H9 (cell line): ENCODE measurements at regions not wholly inside any gene's neighbourhood (a gene's known extent, or its start where the extent isn't known, plus 50 kb on each side); places are given as distances from the start of the nearest gene placed in this dataset.

Experiments
- DNase-seq: peaks from one replicate; pipeline ENCODE4 v3.0.0-alpha.2; 2017
- H2AFZ ChIP-seq: one replicate; pipeline ENCODE4 v1.6.1; 2013; ENCODE audit warnings: mild to moderate bottlenecking, low read length, control low read depth, moderate library complexity
- H2AK5ac ChIP-seq: 2 replicates; pipeline ENCODE4 v1.6.1; 2013; ENCODE audit warnings: low read length, control low read depth, mixed read lengths; ENCODE audit not compliant: insufficient read length
- H2BK120ac ChIP-seq: one replicate; pipeline ENCODE4 v1.6.1; 2013; ENCODE audit warnings: low read depth, mild to moderate bottlenecking, low read length, control low read depth, inconsistent platforms; ENCODE audit not compliant: poor library complexity, severe bottlenecking
- H2BK12ac ChIP-seq: 2 replicates; pipeline ENCODE4 v1.6.1; 2013; ENCODE audit warnings: low read length, control low read depth, mixed read lengths, low read depth; ENCODE audit not compliant: insufficient read length
- H2BK15ac ChIP-seq: 2 replicates; pipeline ENCODE4 v1.6.1; 2013; ENCODE audit warnings: low read depth, low read length, control low read depth
- H2BK20ac ChIP-seq: one replicate; pipeline ENCODE4 v1.6.1; 2013; ENCODE audit warnings: low read depth, mild to moderate bottlenecking, low read length, control low read depth, inconsistent platforms; ENCODE audit not compliant: poor library complexity, severe bottlenecking
- H2BK5ac ChIP-seq: 2 replicates; pipeline ENCODE4 v1.6.1; 2013; ENCODE audit warnings: low read length, control low read depth, mixed read lengths; ENCODE audit not compliant: insufficient read length
- H3K14ac ChIP-seq: 2 replicates; pipeline ENCODE4 v1.6.1; 2013; ENCODE audit warnings: low read length, control low read depth; ENCODE audit not compliant: insufficient read depth
- H3K18ac ChIP-seq: 2 replicates; pipeline ENCODE4 v1.6.1; 2013; ENCODE audit warnings: low read depth, mild to moderate bottlenecking, mixed read lengths, low read length, control low read depth; ENCODE audit not compliant: insufficient read length
- H3K23ac ChIP-seq: 2 replicates; pipeline ENCODE4 v1.6.1; 2013; ENCODE audit warnings: low read length, control low read depth, mixed read lengths, low read depth; ENCODE audit not compliant: insufficient read length
- H3K23me2 ChIP-seq: 2 replicates; pipeline ENCODE4 v1.6.1; 2013; ENCODE audit warnings: low read depth, mild to moderate bottlenecking, mixed read lengths, low read length, control low read depth; ENCODE audit not compliant: insufficient read length, poor library complexity, severe bottlenecking
- H3K27ac ChIP-seq: 2 replicates; pipeline ENCODE4 v1.5.1; 2013; ENCODE audit warnings: low read length, control low read depth, mixed read lengths, low read depth; ENCODE audit not compliant: insufficient read length
- H3K27me3 ChIP-seq: 2 replicates; pipeline ENCODE4 v1.6.1; 2013; ENCODE audit warnings: low read length, control low read depth, inconsistent platforms; ENCODE audit not compliant: insufficient read depth
- H3K4ac ChIP-seq: 2 replicates; pipeline ENCODE4 v1.6.1; 2013; ENCODE audit warnings: low read depth, mild to moderate bottlenecking, control low read depth, inconsistent platforms, low read length, moderate library complexity
- H3K4me1 ChIP-seq: 2 replicates; pipeline ENCODE4 v1.6.1; 2013; ENCODE audit warnings: low read length, control low read depth, inconsistent platforms; ENCODE audit not compliant: insufficient read depth
- H3K4me2 ChIP-seq: 2 replicates; pipeline ENCODE4 v1.6.1; 2013; ENCODE audit warnings: low read length, control low read depth, mixed read lengths; ENCODE audit not compliant: insufficient read length, insufficient read depth
- H3K56ac ChIP-seq: 2 replicates; pipeline ENCODE4 v1.6.1; 2013; ENCODE audit warnings: low read depth, mild to moderate bottlenecking, mixed read lengths, low read length, control low read depth; ENCODE audit not compliant: insufficient read length
- H3K79me1 ChIP-seq: 2 replicates; pipeline ENCODE4 v1.6.1; 2013; ENCODE audit warnings: low read depth, mild to moderate bottlenecking, moderate library complexity, low read length, control low read depth, inconsistent platforms; ENCODE audit not compliant: insufficient read depth, poor library complexity, severe bottlenecking
- H3K79me2 ChIP-seq: 2 replicates; pipeline ENCODE4 v1.6.1; 2013; ENCODE audit warnings: low read length, control low read depth, inconsistent platforms; ENCODE audit not compliant: insufficient read depth
- H3K9ac ChIP-seq: 2 replicates; pipeline ENCODE4 v1.6.1; 2013; ENCODE audit warnings: low read length, control low read depth, mixed read lengths; ENCODE audit not compliant: insufficient read length; ENCODE audit errors: extremely low read depth
- H3K9me3 ChIP-seq: one replicate; pipeline ENCODE4 v1.6.1; 2013; ENCODE audit warnings: low read depth, low read length, inconsistent platforms; ENCODE audit not compliant: control insufficient read depth
- H3T11ph ChIP-seq: one replicate; pipeline ENCODE4 v1.6.1; 2013; ENCODE audit warnings: mild to moderate bottlenecking, low read length, control low read depth, inconsistent platforms
- H4K20me1 ChIP-seq: one replicate; pipeline ENCODE4 v1.6.1; 2013; ENCODE audit not compliant: control insufficient read depth, insufficient read length, insufficient read depth
- H4K5ac ChIP-seq: 2 replicates; pipeline ENCODE4 v1.6.1; 2013; ENCODE audit warnings: low read depth, mild to moderate bottlenecking, mixed read lengths, low read length, control low read depth; ENCODE audit not compliant: insufficient read length
- H4K8ac ChIP-seq: replicated peaks from 2 replicates; pipeline ENCODE4 v1.6.1; 2013; ENCODE audit warnings: low read length, control low read depth, mixed read lengths, low read depth; ENCODE audit not compliant: insufficient read length
- H4K91ac ChIP-seq: 2 replicates; pipeline ENCODE4 v1.6.1; 2013; ENCODE audit warnings: low read depth, mild to moderate bottlenecking, moderate library complexity, mixed read lengths, low read length, control low read depth; ENCODE audit not compliant: insufficient read length
- H3K27ac Mint-ChIP-seq, 3 experiments: 2 replicates in 2 of 3; 3 replicates in 1 of 3; pipeline ENCODE4 v1.8.0; 2020 to 2021; ENCODE audit warnings: mixed read lengths in 3 of 3, mild to moderate bottlenecking in 1 of 3, moderate library complexity in 1 of 3
- H3K27me3 Mint-ChIP-seq: 2 replicates; pipeline ENCODE4 v1.8.0; 2021; ENCODE audit warnings: low read depth, mild to moderate bottlenecking, moderate library complexity, mixed read lengths
- H3K36me3 Mint-ChIP-seq, 3 experiments: 2 replicates in 2 of 3; 3 replicates in 1 of 3; pipeline ENCODE4 v1.8.0; 2020 to 2021; ENCODE audit warnings: low read depth in 3 of 3, mixed read lengths in 3 of 3; ENCODE audit not compliant: insufficient read depth in 1 of 3
- H3K4me1 Mint-ChIP-seq, 2 experiments: 2 replicates each; pipeline ENCODE4 v1.8.0; 2020; ENCODE audit warnings: mixed read lengths in 2 of 2
- H3K4me3 Mint-ChIP-seq, 2 experiments: 2 replicates in 1 of 2; 3 replicates in 1 of 2; pipeline ENCODE4 v1.8.0; 2020 to 2021; ENCODE audit warnings: mild to moderate bottlenecking in 2 of 2, mixed read lengths in 2 of 2, moderate library complexity in 1 of 2
- H3K9me3 Mint-ChIP-seq, 2 experiments: 2 replicates in 1 of 2; 3 replicates in 1 of 2; pipeline ENCODE4 v1.8.0; 2020; ENCODE audit warnings: mild to moderate bottlenecking in 2 of 2, mixed read lengths in 2 of 2, moderate library complexity in 1 of 2
- CTCF ChIP-seq: fragments of 200-600 bp; sonication (generic); conservative IDR thresholded peaks from 3 replicates; pipeline ENCODE4 v1.8.0; 2021; ENCODE audit warnings: antibody characterized with exemption, mild to moderate bottlenecking
- WGBS: extraction: QIAGEN DNeasy Blood & Tissue Kit; methylation state at CpG from one replicate; pipeline ENCODE4 v1.1.7; 2013; ENCODE audit warnings: missing lambda C conversion rate, low lambda C conversion rate, mixed read lengths; ENCODE audit not compliant: insufficient read length; ENCODE audit errors: extremely low coverage; 5-methylcytosine and 5-hydroxymethylcytosine counted together

- Histone ChIP-seq H3T11ph (no peak overlapping the region), H3K79me1 (no peaks in the 10 kb centered on the region), H2BK12ac (no peak overlapping the region), H3K14ac (no peak overlapping the region), H3K4ac (no peak overlapping the region), H2BK20ac (no peak overlapping the region), H3K9me3 (no peaks in the 10 kb centered on the region), H2AK5ac (no peak overlapping the region), H3K56ac (no peak overlapping the region), H3K27ac (no peak overlapping the region), H3K27me3 (no peaks in the 10 kb centered on the region), H4K91ac (no peak overlapping the region), H3K79me2 (no peaks in the 10 kb centered on the region), H4K5ac (no peak overlapping the region), H3K23me2 (no peaks in the 10 kb centered on the region), H3K4me1 (no peaks in the 10 kb centered on the region), H2BK5ac (no peak overlapping the region), H4K20me1 (no peaks in the 10 kb centered on the region), H2BK120ac (no peak overlapping the region), H3K4me2 (no peak overlapping the region), H2AFZ (no peak overlapping the region), H2BK15ac (no peak overlapping the region), H3K18ac (no peak overlapping the region), H4K8ac (no peak overlapping the region), H3K23ac (no peak overlapping the region), H3K9ac (no peak overlapping the region)
- Mint-ChIP-seq H3K9me3 (no peaks in the 10 kb centered on the region), H3K4me3 (no peak overlapping the region), H3K27ac (no peak overlapping the region), H3K27me3 (no peaks in the 10 kb centered on the region), H3K4me1 (peaks cover 4% of the 10 kb centered on the region in 2 experiments; a peak in 3 of 4 replicates), H3K36me3 (no peaks in the 10 kb centered on the region)
- TF ChIP-seq CTCF: no peak
- no CpG with 5 or more reads among the region's 1 CpG for WGBS
- DNase-seq: no peak
Observed at GRCh38 chr13:31515427-31515826, 223.9 kb upstream of the RXFP2 start.
